ENCODE measurements at regions not wholly inside any gene's neighbourhood (a gene's known extent, or its start where the extent isn't known, plus 50 kb on each side); places are given as distances from the start of the nearest gene placed in this dataset.

- Mint-ChIP-seq H3K27me3 (ENCODE audit: low read depth) (peaks cover 4% of the 10 kb centered on the region), H3K4me3 (no peak overlapping the region), H3K4me1 (peaks cover 12% of the 10 kb centered on the region), H3K27ac (no peak overlapping the region), H3K36me3 (ENCODE audit: low read depth) (no peaks in the 10 kb centered on the region), H3K9me3 (no peaks in the 10 kb centered on the region)
- no peak for TF ChIP-seq CTCF (IDR thresholded peaks at IDR 0.05; ENCODE audit: unreplicated experiment in 3 of 3)
Observed at GRCh38 chr6:156160007-156160794, 617.0 kb upstream of the ARID1B start.

GRCh38 chr6:156154896-156155295 lies 622.3 kb upstream of the ARID1B start:
- H3K4me1 Mint-ChIP-seq: no peaks in the 10 kb centered on the region
- no peak for TF ChIP-seq CTCF (IDR thresholded peaks at IDR 0.05; ENCODE audit: unreplicated experiment in 3 of 3)
- H3K27me3 Mint-ChIP-seq (ENCODE audit: low read depth): peaks cover 3% of the 10 kb centered on the region

GRCh38 chr6:156150391-156150790 lies 626.8 kb upstream of the ARID1B start:
- Mint-ChIP-seq H3K27ac (no peak overlapping the region), H3K36me3 (ENCODE audit: low read depth) (no peaks in the 10 kb centered on the region), H3K4me3 (no peak overlapping the region), H3K27me3 (ENCODE audit: low read depth) (peaks cover 3% of the 10 kb centered on the region), H3K9me3 (no peaks in the 10 kb centered on the region), H3K4me1 (no peaks in the 10 kb centered on the region)
- no peak for TF ChIP-seq CTCF (IDR thresholded peaks at IDR 0.05; ENCODE audit: unreplicated experiment in 3 of 3)

More at GRCh38 chr6:156154896-156155295, 622.3 kb upstream of the ARID1B start:
- H3K9me3 Mint-ChIP-seq: no peaks in the 10 kb centered on the region
- no peak overlapping the region for H3K4me3 Mint-ChIP-seq
- no peak overlapping the region for H3K27ac Mint-ChIP-seq
- H3K36me3 Mint-ChIP-seq (ENCODE audit: low read depth): no peaks in the 10 kb centered on the region

DNA sequence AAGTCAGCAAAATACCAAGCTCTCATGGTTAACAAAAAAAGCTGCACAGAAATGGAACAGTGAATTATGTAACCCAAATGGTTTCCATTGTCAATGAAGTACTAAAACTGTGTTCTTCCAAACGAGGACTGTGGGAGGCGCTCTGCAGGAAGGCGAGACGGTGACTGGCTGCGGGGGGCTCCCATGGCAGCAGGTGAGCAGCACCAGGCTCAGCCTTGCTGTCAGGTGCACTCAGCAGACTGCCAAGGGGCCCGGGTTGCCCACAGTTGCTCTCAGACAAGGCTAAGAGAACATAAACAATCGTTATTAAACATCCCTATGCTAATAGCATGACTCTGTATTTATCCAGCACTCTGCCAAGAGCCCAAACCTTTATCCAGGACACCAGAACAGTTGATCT lies 630.3 kb upstream of the ARID1B start:
- Mint-ChIP-seq H3K9me3 (peaks cover 12% of the 10 kb centered on the region), H3K36me3 (ENCODE audit: low read depth) (no peaks in the 10 kb centered on the region), H3K27ac (no peak overlapping the region), H3K4me3 (no peak overlapping the region), H3K27me3 (ENCODE audit: low read depth) (peaks cover 3% of the 10 kb centered on the region), H3K4me1 (no peaks in the 10 kb centered on the region)
- no peak for TF ChIP-seq CTCF (IDR thresholded peaks at IDR 0.05; ENCODE audit: unreplicated experiment in 3 of 3)

DNA sequence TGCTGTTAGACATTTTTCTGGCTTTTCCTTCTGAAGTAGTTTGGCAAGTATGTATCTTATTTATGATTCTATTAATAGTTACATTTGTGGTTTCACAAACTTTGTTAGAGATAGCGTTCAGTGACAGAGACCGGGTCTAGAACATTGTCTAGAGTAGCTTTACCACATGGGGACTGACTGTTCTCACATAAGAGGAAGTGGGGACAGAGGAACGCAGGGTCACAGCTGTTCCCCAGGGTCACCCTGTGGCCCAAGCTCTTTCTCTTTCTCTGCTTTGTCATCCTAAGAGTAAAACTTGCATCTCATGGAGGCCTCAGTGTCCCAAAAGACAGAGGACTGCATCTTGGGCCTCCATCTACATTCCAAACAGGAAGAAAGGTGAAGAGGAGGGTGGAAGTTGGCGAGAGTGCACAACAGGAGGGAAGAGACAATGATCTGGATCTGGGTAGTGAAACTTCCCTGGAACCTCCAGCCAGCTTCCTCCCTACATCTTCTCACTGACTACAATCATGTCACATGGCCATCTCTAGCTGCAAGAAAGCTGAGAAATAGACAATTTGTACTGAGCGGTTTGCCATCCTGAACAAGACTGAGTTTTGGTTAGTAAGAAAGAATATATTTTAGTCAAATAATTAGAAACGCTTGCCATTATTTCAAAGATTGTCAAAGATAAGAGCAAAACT lies 645.8 kb upstream of the ARID1B start:
- peaks cover 8% of the 10 kb centered on the region for H3K27me3 Mint-ChIP-seq (ENCODE audit: low read depth)
- H3K27ac Mint-ChIP-seq: no peak overlapping the region
- no peak for TF ChIP-seq CTCF (IDR thresholded peaks at IDR 0.05; ENCODE audit: unreplicated experiment in 3 of 3)
- no peaks in the 10 kb centered on the region for H3K4me1 Mint-ChIP-seq
- no peaks in the 10 kb centered on the region for H3K36me3 Mint-ChIP-seq (ENCODE audit: low read depth)
- H3K4me3 Mint-ChIP-seq: no peak overlapping the region
- peaks cover 20% of the 10 kb centered on the region for H3K9me3 Mint-ChIP-seq
